NCI-H2227 (cell line): ENCODE measurements at regions not wholly inside any gene's neighbourhood (a gene's known extent, or its start where the extent isn't known, plus 50 kb on each side); places are given as distances from the start of the nearest gene placed in this dataset.

Source experiments
- DNase-seq: peaks from one replicate; lab custom pipeline; 2025; ENCODE audit not compliant: unreplicated experiment; lab: John Stamatoyannopoulos, UW

DNA sequence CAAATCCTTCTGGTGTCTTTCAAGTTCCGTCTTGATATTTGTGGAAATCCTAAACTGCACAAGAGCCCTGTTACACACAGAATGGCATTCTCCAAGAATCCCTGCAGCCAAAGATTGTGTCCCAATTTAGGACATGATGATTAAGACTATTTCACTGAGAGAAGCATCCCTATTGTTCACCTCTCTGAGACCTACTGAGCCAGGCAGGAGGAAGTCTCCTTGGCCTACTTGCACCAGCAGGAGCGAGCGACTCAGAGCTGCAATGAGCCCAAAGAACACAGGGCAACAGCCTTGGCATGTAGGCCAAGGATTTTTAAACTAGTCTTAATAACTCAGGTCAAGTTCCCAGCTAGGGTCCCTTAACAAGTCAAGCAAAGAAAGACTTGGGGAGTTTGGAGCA is 79.4 kb upstream of the RUNX1 start:
- DNase-seq = no peak

DNA sequence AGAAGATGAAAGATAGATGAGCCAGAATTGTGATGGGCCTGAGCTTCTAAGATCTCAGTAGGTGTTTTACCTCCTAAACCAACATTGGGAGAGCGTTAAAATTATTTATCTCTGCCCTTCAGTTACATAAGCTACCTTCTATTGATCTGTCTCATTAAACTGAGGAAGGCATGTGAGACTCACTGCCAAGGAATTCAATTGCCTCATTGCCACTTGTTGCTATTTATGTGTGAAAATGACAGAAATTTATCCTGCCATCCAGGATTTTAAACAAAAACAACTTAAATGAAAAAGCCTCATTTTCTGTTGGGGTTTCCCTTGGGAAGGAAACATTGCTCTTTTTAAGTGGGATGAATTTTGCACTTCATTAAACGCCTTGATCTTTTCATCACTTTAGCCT is 78.7 kb upstream of the RUNX1 start:
- no peak for DNase-seq

- no peak for DNase-seq
These were observed 77.9 kb upstream of the RUNX1 start for GRCh38 chr21:35127026-35127425.

DNA sequence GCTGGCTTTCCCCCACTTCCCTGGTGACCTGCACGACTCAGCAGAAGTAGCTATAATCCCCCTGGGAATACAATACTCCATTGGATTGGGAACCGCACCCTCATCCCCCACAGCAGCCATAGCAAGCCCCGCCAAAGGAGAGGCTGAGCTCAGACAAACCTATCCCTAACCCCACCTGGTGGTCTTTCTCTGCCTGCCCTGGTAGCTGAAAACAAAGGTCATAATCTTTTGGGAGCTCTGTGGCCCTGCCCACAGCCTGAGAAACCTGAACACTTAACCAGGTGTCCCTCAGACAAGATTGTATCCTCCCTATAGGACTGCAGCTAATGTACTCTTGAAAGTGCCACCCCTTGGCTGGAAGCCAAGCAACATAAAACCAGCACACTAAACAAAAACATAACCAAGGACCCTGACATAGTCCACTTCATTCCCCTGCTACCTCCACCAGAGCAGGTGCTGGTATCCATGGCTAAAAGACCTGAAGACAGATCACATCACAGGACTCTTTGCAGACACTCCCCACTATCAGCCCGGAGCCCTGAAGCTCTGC is 71.6 kb upstream of the RUNX1 start:
- no peak for DNase-seq

GRCh38 chr21:35119501-35120047 is 70.5 kb upstream of the RUNX1 start:
- no peak for DNase-seq

DNA sequence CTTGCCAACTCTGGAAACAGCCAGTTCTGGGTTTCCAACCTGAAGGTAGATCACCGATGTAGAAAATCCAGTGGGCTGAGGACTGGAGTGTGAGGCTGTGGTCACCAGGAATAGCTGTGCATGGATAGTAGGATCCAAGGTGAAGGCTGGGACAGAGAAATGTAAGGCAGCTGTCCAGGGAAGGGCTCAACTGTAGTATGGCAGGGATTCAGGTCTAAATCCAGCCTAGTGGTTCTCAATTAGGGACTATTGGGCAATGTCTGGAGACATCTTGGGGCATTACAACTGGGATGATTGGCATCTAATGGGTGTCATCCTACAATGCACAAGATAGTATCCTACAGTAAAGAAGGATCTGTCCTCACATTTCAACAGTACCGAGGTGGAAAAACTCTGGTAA is 67.7 kb upstream of the RUNX1 start:
- DNase-seq = no peak

- no peak for DNase-seq
These were observed 64.0 kb upstream of the RUNX1 start for GRCh38 chr21:35113064-35113463.

- DNase-seq = no peak
These were observed 62.3 kb upstream of the RUNX1 start for GRCh38 chr21:35111321-35111930.

- DNase-seq = no peak
These were observed 59.8 kb upstream of the RUNX1 start for GRCh38 chr21:35108887-35109286.

GRCh38 chr21:35107520-35107919 is 58.4 kb upstream of the RUNX1 start:
- no peak for DNase-seq

GRCh38 chr21:35106246-35106835 is 57.2 kb upstream of the RUNX1 start:
- DNase-seq = no peak

GRCh38 chr21:35102488-35103371 is 53.6 kb upstream of the RUNX1 start:
- DNase-seq = no peak

DNA sequence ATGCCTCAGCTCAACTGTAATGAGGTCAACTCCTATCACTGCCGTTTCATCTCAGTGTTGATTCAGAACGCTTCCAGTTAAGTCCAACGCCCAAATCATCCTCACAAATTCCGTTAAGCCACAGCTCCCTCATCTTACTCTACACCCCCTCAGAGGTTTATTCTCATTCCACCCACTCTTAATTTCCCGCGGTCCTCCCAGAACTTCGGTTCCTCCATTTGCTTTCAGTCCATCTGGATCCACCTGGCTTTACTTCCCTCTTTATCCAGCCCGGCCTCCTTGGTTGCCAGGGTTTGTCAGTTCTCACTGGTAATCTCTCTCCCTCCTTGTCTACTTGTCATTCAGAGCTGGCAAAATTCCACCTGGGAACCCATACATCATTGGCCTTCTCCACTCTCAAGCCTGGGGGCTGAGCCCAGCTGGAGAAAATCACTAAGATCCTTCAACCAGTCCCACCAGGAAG is 51.3 kb upstream of the RUNX1 start:
- DNase-seq = no peak

DNA sequence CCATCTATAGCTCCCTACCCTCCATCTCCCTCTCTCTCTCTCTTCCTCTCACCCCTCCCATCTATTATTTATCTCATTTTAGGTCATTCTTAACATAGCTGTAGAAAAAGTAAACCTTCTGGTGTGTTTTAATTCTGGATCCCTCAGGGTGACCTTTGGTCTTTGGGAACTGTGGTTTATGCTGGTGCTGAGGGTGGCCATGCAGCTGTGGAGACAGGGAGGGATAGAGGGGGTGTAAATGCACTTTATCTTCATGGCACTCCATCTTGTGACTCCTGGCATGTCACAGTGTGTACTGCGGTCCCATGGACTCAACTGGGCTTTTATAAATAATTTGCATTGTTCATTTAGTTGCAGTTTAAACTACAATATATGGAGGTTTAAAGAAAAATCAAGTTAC is 50.2 kb upstream of the RUNX1 start:
- DNase-seq = no peak
